DMS153 treated with DMSO at 0.1 percent for 48 hours (cell line): ENCODE measurements at regions not wholly inside any gene's neighbourhood (a gene's known extent, or its start where the extent isn't known, plus 50 kb on each side); places are given as distances from the start of the nearest gene placed in this dataset.
A peak's percentile ranks its signal among the peaks of the same experiment; 100 is the strongest.

Experiments
- DNase-seq: peaks from one replicate; lab custom pipeline; 2025; ENCODE audit not compliant: unreplicated experiment; lab: John Stamatoyannopoulos, UW

GRCh38 chr10:78873413-78873812 lies 195.4 kb upstream of the ZMIZ1 start:
- no peak for DNase-seq

- DNase-seq, result no peak
Observed at GRCh38 chr10:78875331-78875877, 193.4 kb upstream of the ZMIZ1 start.

DNA sequence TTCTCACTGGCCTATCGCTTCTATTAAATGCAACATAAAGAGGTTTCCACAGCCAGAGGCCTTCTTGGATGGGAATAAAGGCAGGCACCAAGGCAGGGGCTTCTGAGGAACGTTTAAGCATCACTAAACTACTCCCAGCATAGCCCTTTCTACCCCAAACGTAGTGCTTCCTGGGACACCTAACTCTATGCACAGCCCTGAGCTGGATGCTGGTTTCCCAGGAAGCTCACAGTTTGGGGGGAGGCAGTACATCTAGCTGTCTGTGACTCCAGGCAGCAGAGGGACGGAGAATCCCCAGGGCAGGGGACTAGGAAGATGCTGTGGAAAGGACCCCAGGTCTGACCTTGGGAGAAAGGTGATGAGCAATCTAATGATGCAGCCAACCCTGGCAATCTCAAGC lies 192.8 kb upstream of the ZMIZ1 start:
- no peak for DNase-seq

DNA sequence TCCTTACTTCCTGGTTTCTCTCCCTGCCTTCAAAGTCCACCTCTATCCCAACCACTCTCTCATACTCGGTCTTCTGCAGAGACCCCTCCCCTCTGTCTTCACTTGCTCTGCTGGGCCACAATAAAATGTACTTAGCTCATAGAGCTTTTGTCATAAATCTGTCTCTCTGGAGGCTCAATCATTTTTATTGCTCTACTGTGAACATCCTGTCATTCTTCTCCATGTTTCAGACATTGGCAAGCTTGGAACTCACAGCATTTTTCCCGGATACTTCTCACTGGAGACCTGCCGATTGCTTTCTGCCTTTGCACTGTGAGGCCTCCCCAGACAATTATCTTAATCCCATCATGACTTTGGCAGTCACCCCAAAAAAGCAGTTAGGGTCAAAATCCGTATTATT lies 192.3 kb upstream of the ZMIZ1 start:
- peak; percentile 39 for DNase-seq

DNA sequence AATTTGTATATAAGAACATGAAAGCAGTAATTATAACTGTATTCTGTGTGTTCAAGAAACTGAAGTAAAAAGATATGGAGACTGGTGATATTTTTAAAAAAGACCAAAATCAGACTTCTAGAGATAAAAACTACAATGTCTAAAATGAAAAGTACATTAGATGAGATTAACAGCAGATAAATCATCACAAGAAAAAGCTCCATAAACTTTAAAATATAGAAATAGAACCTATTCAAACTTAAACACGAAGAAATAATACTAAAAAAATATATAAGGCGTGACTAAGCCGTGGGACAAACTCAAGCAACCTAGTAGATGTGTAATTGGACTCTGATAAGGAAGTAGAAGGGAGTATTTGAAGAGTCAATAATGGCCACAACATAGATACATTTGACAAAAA lies 189.1 kb upstream of the ZMIZ1 start:
- no peak for DNase-seq

DNA sequence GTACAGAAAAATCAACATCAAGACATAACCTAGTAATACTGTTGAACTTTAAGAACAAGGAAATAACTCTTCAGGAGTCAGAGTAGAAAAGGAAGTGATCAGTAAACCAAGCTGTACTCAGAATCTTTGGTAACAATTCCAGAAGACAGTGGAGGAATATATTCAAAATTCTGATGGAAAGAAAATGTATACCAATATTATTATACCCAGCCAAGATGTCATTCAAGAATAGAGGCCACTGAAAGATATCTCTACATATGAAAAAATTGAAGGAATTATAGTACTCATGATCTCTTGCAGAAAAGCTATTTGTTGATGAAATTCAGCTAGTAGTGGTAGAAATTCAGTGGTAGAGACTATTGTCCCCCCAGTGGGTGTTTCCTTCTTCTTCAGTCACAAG lies 182.6 kb upstream of the ZMIZ1 start:
- DNase-seq, result no peak

GRCh38 chr10:78889536-78890063 lies 179.2 kb upstream of the ZMIZ1 start:
- DNase-seq, result no peak

DNA sequence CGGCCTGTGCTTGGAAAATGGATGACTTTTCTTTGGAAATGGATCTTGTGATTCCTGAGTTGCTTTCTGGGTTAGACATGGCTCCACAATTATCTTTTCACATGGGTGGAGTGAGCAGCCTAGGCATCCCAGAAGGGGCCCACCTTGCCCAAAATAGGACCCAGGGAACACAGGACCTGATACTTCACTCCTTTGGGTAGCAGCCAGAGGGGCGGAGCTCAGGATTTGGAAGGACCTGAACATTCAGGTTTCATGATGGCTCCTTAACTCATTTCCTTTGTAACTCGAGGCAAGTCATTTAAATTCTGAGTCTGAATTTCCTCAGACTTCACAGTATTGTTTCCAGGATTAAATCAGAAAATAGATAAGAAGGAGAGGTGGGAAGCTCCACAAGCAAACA lies 178.3 kb upstream of the ZMIZ1 start:
- DNase-seq, result no peak

DNA sequence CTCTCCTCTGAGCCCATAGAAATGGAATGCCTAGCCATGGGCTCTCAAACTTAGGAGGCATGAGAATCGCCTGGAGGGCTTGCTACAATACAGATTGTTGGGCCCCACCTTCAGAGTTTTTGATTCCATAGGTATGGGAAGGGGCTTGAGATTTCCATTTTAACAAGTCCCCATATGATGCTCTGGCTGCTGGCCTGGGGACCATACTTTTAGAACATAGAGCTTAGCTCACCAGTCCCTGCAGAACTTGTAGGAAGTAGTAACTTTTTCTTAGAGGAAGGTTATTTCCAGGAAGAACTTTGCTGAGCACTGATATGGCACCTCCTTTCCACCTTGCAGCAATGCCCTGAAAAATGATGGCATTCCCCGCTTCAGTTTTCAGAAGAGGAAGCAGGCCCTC lies 177.0 kb upstream of the ZMIZ1 start:
- DNase-seq, result no peak

DNA sequence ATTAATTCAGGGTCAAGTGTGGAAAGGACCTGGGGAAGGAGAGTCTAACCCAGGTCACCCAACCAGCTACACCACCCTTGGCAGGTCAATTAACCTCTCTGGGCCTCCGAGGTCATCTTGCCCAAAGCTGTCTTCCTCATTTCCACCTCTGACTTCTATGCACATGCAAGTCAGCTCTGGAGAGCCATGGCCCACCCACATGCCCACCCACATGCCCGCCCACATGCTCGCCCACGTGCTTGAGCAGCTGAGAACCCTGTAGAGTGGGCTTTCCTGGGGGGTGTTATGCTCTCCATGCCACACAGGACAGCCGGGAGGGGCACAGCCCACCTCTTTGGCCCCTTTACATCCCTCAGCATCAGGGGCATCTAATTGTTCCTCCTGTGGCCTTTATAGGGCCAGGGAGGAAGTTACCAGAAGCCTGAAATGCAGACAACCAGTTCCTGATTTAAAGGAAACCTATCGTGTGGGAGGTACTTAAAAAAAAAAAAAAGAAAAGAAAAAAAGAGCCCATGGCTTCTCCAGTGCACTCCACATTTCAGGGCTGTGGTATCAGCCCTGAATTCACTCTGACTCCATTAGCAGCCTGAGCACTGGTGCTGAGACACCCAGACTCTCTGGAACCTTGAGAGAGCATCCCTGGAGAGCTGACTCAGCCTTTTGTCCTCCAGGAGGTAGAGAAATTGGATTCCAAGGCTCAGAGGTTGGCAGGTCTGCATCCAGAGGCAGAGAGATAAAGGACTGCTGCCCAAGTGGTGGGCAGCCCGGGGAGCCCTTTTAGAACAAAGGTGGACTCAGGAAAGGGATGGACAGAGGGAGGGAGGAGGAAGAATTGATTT lies 176.2 kb upstream of the ZMIZ1 start:
- DNase-seq, result no peak

- DNase-seq, result no peak
Observed at GRCh38 chr10:78893217-78893616, 175.5 kb upstream of the ZMIZ1 start.

GRCh38 chr10:78894089-78894840 lies 174.5 kb upstream of the ZMIZ1 start:
- DNase-seq, result no peak

GRCh38 chr10:78894841-78895195 lies 173.9 kb upstream of the ZMIZ1 start:
- no peak for DNase-seq

- DNase-seq, result no peak
Observed at GRCh38 chr10:78895469-78895868, 173.3 kb upstream of the ZMIZ1 start.

DNA sequence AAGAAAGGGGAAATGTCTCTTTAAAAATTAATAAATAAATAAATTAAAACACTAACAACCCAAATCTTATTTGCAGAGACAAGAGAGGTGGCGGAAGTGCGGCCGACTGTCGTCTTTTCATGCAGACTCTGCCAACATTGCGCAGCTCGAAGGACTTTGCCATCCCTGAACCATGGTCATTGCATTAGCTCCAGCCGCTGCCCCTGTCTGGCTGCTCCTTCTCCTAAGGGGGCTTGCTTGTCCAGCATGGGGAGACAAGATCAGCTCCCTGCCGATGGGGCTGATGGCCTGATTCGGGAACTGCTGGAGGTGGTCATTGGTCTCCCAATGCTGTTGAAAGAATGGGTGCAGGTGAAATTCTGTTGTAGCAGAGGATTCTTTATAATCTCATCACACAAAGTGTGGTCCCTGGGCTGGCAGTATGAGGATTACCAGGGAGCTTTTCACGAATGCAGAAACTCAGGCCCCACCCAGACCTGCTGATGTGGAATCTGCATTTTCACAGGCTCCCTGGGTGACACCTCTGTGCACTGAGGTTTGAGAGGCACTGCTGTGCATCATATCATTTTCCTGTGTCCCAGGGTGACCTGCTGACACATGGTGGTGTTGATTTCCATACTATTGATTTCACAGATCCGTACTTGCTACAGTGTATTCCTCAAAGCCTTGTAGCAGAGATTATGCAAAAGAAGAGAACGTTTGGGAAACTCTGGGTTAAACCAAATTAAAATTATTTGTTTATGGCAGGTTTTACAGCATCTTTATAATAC lies 172.4 kb upstream of the ZMIZ1 start:
- DNase-seq, result no peak

DNA sequence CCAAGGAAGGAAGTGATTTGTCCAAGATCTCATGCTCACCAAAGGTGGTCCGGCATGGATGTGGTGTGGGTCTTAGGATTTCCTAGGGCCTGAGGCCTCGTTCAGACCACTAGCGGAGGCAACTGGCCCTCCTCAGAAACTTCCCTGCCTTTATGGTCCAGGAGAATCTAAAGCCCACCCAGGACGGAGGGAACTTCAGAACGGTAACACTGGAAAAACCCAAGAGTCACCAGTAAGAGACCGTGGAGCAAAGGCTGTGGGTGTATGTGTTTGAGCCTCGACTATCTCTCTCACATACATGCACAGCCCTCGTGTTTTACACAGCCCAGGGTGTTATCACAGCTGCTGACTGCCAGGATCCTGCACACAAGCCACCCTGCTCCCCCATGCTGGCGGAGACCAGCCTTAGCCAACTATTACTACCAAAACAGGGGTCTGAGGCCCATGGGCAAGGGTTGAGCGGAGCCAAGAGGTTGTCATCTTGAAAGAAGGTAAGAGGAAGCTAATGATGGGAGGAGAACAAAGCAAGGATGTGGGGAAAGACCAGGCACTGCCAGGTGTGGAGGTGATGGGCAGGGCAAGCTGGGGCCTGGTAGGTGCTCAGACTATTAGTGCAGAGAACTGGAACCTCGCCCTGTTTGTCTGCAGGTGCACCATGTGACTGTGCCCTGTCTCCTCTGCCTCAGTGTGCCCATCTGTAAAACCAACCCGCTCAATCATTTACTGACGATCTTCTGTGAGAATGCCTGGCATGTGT lies 170.2 kb upstream of the ZMIZ1 start:
- DNase-seq, result no peak

DNA sequence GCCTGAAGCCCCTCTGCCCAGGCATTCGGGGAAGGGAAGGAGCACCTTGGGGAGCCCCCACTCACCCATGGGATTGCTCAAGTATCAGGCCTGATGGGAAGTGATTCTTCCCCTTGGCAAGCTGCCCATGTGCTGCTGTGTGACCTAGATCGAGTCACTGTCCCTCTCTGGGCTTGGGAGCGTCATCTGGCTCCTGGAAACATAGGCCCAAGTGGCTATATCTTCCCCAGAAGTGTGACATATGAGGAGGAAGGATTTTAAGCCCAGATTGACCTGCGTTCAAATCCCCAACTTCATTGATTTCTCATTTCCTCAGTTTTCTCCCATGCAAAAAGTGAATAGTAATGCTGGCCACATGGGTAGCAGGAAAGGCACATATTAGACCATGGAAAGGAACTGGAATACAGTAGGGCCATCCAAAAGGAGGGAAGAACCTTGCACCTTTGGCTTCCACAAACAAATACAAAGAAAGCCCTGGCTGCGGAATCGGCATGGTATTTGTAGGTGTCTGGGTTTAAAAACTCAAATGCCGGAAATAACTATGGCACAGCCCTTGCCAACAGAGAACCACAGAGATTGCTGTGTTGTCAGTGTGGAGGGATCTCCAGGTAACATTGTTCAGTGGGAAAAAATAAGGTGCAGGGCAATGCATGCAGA lies 169.5 kb upstream of the ZMIZ1 start:
- no peak for DNase-seq

DNA sequence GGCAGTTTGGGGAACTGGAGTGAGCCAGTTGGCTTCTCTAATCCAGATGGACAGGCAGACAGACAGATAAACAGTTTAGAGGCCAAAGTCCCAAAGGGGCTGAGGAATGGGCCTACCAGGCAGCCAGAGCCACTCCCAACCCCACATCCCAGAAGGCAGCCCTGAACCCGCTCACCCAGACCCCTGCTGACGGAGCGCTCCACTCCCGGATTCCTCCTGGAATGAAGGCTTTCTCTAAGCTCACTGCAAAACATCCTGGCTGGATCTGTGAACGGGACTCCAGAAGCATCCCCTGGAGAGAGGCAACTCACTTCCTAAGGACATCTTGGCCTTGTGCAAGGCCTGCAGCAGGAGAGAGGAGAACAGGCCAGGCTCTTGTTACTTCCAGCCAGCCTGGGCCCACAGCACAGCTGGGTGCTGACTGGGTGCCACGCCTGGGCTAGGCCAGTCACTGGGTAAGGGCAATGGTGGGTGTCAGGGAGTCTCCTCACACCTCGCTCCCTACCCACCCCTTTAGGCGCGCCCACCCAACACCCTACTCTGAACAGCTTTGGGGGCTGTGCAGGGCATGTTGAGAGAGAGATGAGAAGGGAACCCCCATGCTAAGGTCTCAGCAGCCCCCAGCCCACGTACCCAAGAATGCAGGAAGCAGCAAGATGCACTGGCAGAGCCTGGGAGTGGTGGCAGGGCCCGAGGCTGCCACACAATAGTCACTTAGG lies 168.6 kb upstream of the ZMIZ1 start:
- DNase-seq, result no peak

GRCh38 chr10:78900715-78901430 lies 167.9 kb upstream of the ZMIZ1 start:
- DNase-seq, result no peak
